NCI-H524 treated with DMSO at 0.1 percent for 48 hours (cell line): ENCODE measurements at regions not wholly inside any gene's neighbourhood (a gene's known extent, or its start where the extent isn't known, plus 50 kb on each side); places are given as distances from the start of the nearest gene placed in this dataset.

Experiments used
- DNase-seq: peaks from one replicate; lab custom pipeline; 2025; lab: John Stamatoyannopoulos, UW

- no peak for DNase-seq
Measured at GRCh38 chr15:48046813-48047438, 73.9 kb upstream of the SLC24A5 start.

GRCh38 chr15:48049736-48050135, 71.1 kb upstream of the SLC24A5 start:
- DNase-seq: no peak

GRCh38 chr15:48052946-48053345, 67.8 kb upstream of the SLC24A5 start:
- DNase-seq: peak; percentile 10

- no peak for DNase-seq
Measured at GRCh38 chr15:48058371-48058770, 62.4 kb upstream of the SLC24A5 start.

- DNase-seq: no peak
Measured at GRCh38 chr15:48059791-48060190, 61.0 kb upstream of the SLC24A5 start.

- no peak for DNase-seq
Measured at GRCh38 chr15:48060396-48060795, 60.4 kb upstream of the SLC24A5 start.

- no peak for DNase-seq
Measured at GRCh38 chr15:48061605-48062004, 59.2 kb upstream of the SLC24A5 start.

- DNase-seq: no peak
Measured at GRCh38 chr15:48062148-48062872, 58.5 kb upstream of the SLC24A5 start.

- DNase-seq: peak; percentile 59
Measured at GRCh38 chr15:48063411-48063985, 57.3 kb upstream of the SLC24A5 start.

- no peak for DNase-seq
Measured at GRCh38 chr15:48064421-48064820, 56.4 kb upstream of the SLC24A5 start.

GRCh38 chr15:48066456-48066855, 54.3 kb upstream of the SLC24A5 start:
- DNase-seq: no peak
